WTC11 (cell line): ENCODE measurements at regions not wholly inside any gene's neighbourhood (a gene's known extent, or its start where the extent isn't known, plus 50 kb on each side); places are given as distances from the start of the nearest gene placed in this dataset.

Source experiments
- ATAC-seq: fragments of 200-7000 bp; cut with Tn5 transposase; 2 replicates; pipeline ENCODE4 v1.10.0; 2021; ENCODE audit warnings: mild to moderate bottlenecking, moderate library complexity
- CTCF ChIA-PET: fragments of 300-600 bp; sonication (Branson Sonifier 250); formaldehyde crosslinking; loops from one replicate; lab custom pipeline; 2021; ENCODE audit warnings: antibody characterized with exemption; lab: Charles Lee
- POLR2A ChIA-PET: fragments of 350-600 bp; sonication (Branson Sonifier 250); formaldehyde crosslinking; loops from one replicate; lab custom pipeline; 2021; ENCODE audit warnings: antibody characterized with exemption; lab: Charles Lee
- DNase-seq: peaks from one replicate; pipeline ENCODE4 v3.0.0; 2021; ENCODE audit warnings: low spot score
- H3K27ac Mint-ChIP-seq: 2 replicates; pipeline ENCODE4 v1.8.0; 2021; ENCODE audit warnings: mixed read lengths
- H3K27me3 Mint-ChIP-seq: 2 replicates; pipeline ENCODE4 v1.8.0; 2021; ENCODE audit warnings: low read depth, mild to moderate bottlenecking, moderate library complexity, mixed read lengths
- H3K36me3 Mint-ChIP-seq: 2 replicates; pipeline ENCODE4 v1.8.0; 2021; ENCODE audit warnings: mixed read lengths
- H3K4me1 Mint-ChIP-seq: 2 replicates; pipeline ENCODE4 v1.8.0; 2022; ENCODE audit warnings: mixed read lengths
- H3K4me3 Mint-ChIP-seq: 2 replicates; pipeline ENCODE4 v1.8.0; 2021; ENCODE audit warnings: mild to moderate bottlenecking, moderate library complexity, mixed read lengths
- H3K9me3 Mint-ChIP-seq: 2 replicates; pipeline ENCODE4 v1.8.0; 2021; ENCODE audit warnings: mixed read lengths
- CBFB ChIP-seq: sonication (generic); formaldehyde crosslinking; IDR thresholded peaks from 2 replicates; pipeline ENCODE4 v1.8.1; 2022; ENCODE audit warnings: mild to moderate bottlenecking, low read depth, missing genetic modification reagents
- CREM ChIP-seq: sonication (generic); formaldehyde crosslinking; IDR thresholded peaks from 2 replicates; pipeline ENCODE4 v1.8.1; 2022; ENCODE audit warnings: mild to moderate bottlenecking, missing genetic modification reagents, moderate library complexity
- ETV6 ChIP-seq: sonication (generic); formaldehyde crosslinking; IDR thresholded peaks from 2 replicates; pipeline ENCODE4 v1.8.1; 2022; ENCODE audit warnings: mild to moderate bottlenecking, missing genetic modification reagents
- FOXJ3 ChIP-seq: sonication (generic); formaldehyde crosslinking; IDR thresholded peaks from 2 replicates; pipeline ENCODE4 v1.9.0; 2021; ENCODE audit warnings: missing genetic modification reagents, mild to moderate bottlenecking, borderline replicate concordance
- GRHL2 ChIP-seq: fragments of 250-450 bp; sonication (Bioruptor Pico); IDR thresholded peaks from 2 replicates; pipeline ENCODE4 v1.8.0; 2022; ENCODE audit warnings: mild to moderate bottlenecking, moderate library complexity; ENCODE audit not compliant: insufficient replicate concordance, severe bottlenecking
- JAZF1 ChIP-seq: fragments of 250-450 bp; sonication (Bioruptor Pico); IDR thresholded peaks from 2 replicates; pipeline ENCODE4 v1.9.0; 2021; ENCODE audit warnings: moderate library complexity, mild to moderate bottlenecking, inconsistent platforms
- NFATC4 ChIP-seq: fragments of 250-450 bp; sonication (Bioruptor Pico); IDR thresholded peaks from 2 replicates; pipeline ENCODE4 v1.9.0; 2021; ENCODE audit warnings: mild to moderate bottlenecking
- NR2C2 ChIP-seq: sonication (generic); formaldehyde crosslinking; IDR thresholded peaks from 2 replicates; pipeline ENCODE4 v1.8.0; 2022; ENCODE audit warnings: mild to moderate bottlenecking, missing genetic modification reagents
- TCF7 ChIP-seq: sonication (generic); formaldehyde crosslinking; IDR thresholded peaks from 2 replicates; pipeline ENCODE4 v1.8.0; 2022; ENCODE audit warnings: mild to moderate bottlenecking, low read depth, missing genetic modification reagents, moderate library complexity
- TF ChIP-seq, protein P1 (sequence below): fragments of 200-600 bp; IDR thresholded peaks from 2 replicates; pipeline ENCODE4 v1.8.0; 2022; ENCODE audit warnings: antibody characterized with exemption
- TF ChIP-seq, protein P2 (sequence below): sonication (generic); formaldehyde crosslinking; IDR thresholded peaks from 2 replicates; pipeline ENCODE4 v1.8.1; 2023; ENCODE audit warnings: mild to moderate bottlenecking, moderate library complexity, missing genetic modification reagents
- TF ChIP-seq, protein P3 (sequence below): sonication (generic); formaldehyde crosslinking; IDR thresholded peaks from 2 replicates; pipeline ENCODE4 v1.8.0; 2022; ENCODE audit warnings: mild to moderate bottlenecking, missing genetic modification reagents
- TF ChIP-seq, protein P4 (sequence below): sonication (generic); formaldehyde crosslinking; IDR thresholded peaks from 2 replicates; pipeline ENCODE4 v1.8.1; 2023; ENCODE audit warnings: mild to moderate bottlenecking, missing genetic modification reagents, borderline replicate concordance
- TF ChIP-seq, protein P5 (sequence below): fragments of 250-450 bp; sonication (Bioruptor Pico); IDR thresholded peaks from 2 replicates; pipeline ENCODE4 v2.1.2; 2022; ENCODE audit warnings: mild to moderate bottlenecking, moderate library complexity
- TF ChIP-seq, protein P6 (sequence below): sonication (generic); formaldehyde crosslinking; IDR thresholded peaks from 2 replicates; pipeline ENCODE4 v1.8.0; 2022; ENCODE audit warnings: mild to moderate bottlenecking, missing genetic modification reagents
- TF ChIP-seq, protein P7 (sequence below): sonication (generic); formaldehyde crosslinking; IDR thresholded peaks from 2 replicates; pipeline ENCODE4 v1.8.0; 2023; ENCODE audit warnings: missing genetic modification reagents
- TF ChIP-seq, protein P8 (sequence below): sonication (generic); formaldehyde crosslinking; IDR thresholded peaks from 2 replicates; pipeline ENCODE4 v1.8.1; 2022; ENCODE audit warnings: mild to moderate bottlenecking, moderate library complexity, missing genetic modification reagents
- TF ChIP-seq, protein P9 (sequence below): fragments of 250-450 bp; sonication (Bioruptor Pico); conservative IDR thresholded peaks from 2 replicates; pipeline ENCODE4 v1.9.0; 2021; ENCODE audit warnings: mild to moderate bottlenecking
- TF ChIP-seq, protein P10 (sequence below): sonication (generic); formaldehyde crosslinking; IDR thresholded peaks from 2 replicates; pipeline ENCODE4 v1.8.1; 2023; ENCODE audit warnings: mild to moderate bottlenecking, missing genetic modification reagents

DNA sequence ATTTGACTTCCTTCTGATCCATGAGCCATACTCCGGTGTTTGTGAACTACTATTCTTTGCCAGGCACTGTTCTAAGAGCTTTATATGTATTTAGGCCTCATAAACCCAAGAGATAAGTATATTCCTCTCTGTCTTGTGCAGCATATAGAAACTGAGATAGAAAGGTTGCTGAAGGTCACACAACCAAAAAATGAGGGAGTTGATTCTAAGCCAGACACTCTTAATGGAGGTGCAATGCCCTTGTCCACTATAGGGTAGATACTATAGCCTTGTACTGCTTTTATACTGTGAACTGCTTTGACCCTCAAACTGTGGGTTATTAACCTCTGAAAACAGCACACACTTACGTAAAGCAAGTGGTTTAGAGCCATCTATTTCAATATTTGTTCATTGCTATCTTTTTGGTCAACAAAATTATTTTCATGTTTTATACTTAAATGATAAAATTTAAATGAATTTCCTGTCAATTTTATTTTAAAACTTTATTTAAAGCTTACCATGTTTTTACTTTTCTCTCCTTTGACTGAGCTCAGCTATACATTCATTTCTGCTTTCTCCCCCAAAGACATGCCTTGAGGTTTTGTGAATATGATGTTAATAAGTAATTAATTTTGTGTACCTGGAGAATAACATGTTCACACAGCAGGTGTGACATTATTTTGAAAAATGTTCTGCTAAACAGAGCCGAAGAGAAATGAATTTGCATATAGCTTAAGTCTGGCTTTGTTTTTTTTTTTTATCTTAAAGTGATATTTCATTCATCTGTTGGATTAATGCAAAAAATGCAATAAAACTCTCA is 687.3 kb downstream of the DNAJB9 start:
- H3K4me3 Mint-ChIP-seq = no peak overlapping the region
- POLR2A ChIA-PET = no interaction called here
- peaks cover 14% of the 10 kb centered on the region for H3K4me1 Mint-ChIP-seq
- H3K9me3 Mint-ChIP-seq = peaks cover 7% of the 10 kb centered on the region
- no peak overlapping the region for H3K27ac Mint-ChIP-seq
- no peaks in the 10 kb centered on the region for H3K27me3 Mint-ChIP-seq
- ATAC-seq (no peak), DNase-seq (no peak)
- CTCF ChIA-PET = no interaction called here
- no peaks in the 10 kb centered on the region for H3K36me3 Mint-ChIP-seq
- TF ChIP-seq, protein P1, sequence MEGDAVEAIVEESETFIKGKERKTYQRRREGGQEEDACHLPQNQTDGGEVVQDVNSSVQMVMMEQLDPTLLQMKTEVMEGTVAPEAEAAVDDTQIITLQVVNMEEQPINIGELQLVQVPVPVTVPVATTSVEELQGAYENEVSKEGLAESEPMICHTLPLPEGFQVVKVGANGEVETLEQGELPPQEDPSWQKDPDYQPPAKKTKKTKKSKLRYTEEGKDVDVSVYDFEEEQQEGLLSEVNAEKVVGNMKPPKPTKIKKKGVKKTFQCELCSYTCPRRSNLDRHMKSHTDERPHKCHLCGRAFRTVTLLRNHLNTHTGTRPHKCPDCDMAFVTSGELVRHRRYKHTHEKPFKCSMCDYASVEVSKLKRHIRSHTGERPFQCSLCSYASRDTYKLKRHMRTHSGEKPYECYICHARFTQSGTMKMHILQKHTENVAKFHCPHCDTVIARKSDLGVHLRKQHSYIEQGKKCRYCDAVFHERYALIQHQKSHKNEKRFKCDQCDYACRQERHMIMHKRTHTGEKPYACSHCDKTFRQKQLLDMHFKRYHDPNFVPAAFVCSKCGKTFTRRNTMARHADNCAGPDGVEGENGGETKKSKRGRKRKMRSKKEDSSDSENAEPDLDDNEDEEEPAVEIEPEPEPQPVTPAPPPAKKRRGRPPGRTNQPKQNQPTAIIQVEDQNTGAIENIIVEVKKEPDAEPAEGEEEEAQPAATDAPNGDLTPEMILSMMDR = no peak
- TF ChIP-seq FOXJ3 (no peak), CREM (CRISPR knock-in tag) (no peak), NR2C2 (CRISPR knock-in tag) (no peak), ETV6 (no peak), TCF7 (no peak), NFATC4 (CRISPR knock-in tag) (no peak), GRHL2 (no peak), CBFB (CRISPR knock-in tag) (no peak), JAZF1 (CRISPR knock-in tag) (no peak)
- TF ChIP-seq, protein P2, sequence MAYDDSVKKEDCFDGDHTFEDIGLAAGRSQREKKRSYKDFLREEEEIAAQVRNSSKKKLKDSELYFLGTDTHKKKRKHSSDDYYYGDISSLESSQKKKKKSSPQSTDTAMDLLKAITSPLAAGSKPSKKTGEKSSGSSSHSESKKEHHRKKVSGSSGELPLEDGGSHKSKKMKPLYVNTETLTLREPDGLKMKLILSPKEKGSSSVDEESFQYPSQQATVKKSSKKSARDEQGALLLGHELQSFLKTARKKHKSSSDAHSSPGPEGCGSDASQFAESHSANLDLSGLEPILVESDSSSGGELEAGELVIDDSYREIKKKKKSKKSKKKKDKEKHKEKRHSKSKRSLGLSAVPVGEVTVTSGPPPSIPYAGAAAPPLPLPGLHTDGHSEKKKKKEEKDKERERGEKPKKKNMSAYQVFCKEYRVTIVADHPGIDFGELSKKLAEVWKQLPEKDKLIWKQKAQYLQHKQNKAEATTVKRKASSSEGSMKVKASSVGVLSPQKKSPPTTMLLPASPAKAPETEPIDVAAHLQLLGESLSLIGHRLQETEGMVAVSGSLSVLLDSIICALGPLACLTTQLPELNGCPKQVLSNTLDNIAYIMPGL (CRISPR knock-in tag) = no peak
- TF ChIP-seq, protein P3, sequence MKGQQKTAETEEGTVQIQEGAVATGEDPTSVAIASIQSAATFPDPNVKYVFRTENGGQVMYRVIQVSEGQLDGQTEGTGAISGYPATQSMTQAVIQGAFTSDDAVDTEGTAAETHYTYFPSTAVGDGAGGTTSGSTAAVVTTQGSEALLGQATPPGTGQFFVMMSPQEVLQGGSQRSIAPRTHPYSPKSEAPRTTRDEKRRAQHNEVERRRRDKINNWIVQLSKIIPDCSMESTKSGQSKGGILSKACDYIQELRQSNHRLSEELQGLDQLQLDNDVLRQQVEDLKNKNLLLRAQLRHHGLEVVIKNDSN (CRISPR knock-in tag) = no peak
- TF ChIP-seq, protein P4, sequence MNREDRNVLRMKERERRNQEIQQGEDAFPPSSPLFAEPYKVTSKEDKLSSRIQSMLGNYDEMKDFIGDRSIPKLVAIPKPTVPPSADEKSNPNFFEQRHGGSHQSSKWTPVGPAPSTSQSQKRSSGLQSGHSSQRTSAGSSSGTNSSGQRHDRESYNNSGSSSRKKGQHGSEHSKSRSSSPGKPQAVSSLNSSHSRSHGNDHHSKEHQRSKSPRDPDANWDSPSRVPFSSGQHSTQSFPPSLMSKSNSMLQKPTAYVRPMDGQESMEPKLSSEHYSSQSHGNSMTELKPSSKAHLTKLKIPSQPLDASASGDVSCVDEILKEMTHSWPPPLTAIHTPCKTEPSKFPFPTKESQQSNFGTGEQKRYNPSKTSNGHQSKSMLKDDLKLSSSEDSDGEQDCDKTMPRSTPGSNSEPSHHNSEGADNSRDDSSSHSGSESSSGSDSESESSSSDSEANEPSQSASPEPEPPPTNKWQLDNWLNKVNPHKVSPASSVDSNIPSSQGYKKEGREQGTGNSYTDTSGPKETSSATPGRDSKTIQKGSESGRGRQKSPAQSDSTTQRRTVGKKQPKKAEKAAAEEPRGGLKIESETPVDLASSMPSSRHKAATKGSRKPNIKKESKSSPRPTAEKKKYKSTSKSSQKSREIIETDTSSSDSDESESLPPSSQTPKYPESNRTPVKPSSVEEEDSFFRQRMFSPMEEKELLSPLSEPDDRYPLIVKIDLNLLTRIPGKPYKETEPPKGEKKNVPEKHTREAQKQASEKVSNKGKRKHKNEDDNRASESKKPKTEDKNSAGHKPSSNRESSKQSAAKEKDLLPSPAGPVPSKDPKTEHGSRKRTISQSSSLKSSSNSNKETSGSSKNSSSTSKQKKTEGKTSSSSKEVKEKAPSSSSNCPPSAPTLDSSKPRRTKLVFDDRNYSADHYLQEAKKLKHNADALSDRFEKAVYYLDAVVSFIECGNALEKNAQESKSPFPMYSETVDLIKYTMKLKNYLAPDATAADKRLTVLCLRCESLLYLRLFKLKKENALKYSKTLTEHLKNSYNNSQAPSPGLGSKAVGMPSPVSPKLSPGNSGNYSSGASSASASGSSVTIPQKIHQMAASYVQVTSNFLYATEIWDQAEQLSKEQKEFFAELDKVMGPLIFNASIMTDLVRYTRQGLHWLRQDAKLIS (CRISPR knock-in tag) = no peak
- TF ChIP-seq, protein P5, sequence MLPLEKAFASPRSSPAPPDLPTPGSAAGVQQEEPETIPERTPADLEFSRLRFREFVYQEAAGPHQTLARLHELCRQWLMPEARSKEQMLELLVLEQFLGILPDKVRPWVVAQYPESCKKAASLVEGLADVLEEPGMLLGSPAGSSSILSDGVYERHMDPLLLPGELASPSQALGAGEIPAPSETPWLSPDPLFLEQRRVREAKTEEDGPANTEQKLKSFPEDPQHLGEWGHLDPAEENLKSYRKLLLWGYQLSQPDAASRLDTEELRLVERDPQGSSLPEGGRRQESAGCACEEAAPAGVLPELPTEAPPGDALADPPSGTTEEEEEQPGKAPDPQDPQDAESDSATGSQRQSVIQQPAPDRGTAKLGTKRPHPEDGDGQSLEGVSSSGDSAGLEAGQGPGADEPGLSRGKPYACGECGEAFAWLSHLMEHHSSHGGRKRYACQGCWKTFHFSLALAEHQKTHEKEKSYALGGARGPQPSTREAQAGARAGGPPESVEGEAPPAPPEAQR (CRISPR knock-in tag) = no peak
- TF ChIP-seq, protein P6, sequence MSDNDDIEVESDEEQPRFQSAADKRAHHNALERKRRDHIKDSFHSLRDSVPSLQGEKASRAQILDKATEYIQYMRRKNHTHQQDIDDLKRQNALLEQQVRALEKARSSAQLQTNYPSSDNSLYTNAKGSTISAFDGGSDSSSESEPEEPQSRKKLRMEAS (CRISPR knock-in tag) = no peak
- TF ChIP-seq, protein P7, sequence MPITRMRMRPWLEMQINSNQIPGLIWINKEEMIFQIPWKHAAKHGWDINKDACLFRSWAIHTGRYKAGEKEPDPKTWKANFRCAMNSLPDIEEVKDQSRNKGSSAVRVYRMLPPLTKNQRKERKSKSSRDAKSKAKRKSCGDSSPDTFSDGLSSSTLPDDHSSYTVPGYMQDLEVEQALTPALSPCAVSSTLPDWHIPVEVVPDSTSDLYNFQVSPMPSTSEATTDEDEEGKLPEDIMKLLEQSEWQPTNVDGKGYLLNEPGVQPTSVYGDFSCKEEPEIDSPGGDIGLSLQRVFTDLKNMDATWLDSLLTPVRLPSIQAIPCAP (CRISPR knock-in tag) = no peak
- TF ChIP-seq, protein P8, sequence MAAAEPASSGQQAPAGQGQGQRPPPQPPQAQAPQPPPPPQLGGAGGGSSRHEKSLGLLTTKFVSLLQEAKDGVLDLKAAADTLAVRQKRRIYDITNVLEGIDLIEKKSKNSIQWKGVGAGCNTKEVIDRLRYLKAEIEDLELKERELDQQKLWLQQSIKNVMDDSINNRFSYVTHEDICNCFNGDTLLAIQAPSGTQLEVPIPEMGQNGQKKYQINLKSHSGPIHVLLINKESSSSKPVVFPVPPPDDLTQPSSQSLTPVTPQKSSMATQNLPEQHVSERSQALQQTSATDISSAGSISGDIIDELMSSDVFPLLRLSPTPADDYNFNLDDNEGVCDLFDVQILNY (CRISPR knock-in tag) = no peak
- TF ChIP-seq, protein P9, sequence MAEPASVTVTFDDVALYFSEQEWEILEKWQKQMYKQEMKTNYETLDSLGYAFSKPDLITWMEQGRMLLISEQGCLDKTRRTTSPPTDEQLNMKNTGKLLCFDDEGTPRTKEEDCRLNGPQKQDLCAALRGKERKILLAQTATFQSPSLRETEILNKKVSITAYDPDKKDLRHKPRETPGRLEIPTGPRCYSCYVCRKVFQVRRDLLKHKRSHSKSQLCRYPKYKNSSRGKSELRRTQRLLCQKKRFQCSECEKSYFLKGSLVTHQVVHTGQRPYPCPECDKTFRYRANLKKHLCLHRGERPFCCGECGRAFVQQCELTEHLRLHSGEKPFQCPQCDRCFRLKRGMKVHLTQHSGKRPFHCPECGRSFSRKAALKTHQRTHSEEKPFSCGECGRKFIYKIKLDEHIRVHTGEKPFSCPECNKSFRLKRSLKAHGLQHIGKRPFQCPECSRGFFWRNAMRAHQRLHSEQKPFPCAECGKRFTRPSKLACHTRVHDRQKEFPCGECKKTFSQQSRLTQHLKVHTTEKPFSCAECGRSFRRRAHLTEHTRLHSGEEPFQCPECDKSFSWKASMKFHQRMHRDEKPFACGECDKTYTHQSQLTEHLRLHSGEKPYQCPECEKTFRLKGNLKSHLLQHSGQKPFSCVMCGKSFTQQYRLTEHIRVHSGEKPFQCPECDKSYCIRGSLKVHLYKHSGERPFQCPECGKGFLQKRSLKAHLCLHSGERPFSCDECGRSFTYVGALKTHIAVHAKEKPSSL = no peak
- TF ChIP-seq, protein P10, sequence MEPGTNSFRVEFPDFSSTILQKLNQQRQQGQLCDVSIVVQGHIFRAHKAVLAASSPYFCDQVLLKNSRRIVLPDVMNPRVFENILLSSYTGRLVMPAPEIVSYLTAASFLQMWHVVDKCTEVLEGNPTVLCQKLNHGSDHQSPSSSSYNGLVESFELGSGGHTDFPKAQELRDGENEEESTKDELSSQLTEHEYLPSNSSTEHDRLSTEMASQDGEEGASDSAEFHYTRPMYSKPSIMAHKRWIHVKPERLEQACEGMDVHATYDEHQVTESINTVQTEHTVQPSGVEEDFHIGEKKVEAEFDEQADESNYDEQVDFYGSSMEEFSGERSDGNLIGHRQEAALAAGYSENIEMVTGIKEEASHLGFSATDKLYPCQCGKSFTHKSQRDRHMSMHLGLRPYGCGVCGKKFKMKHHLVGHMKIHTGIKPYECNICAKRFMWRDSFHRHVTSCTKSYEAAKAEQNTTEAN (CRISPR knock-in tag) = no peak
